ENCODE measurements at regions not wholly inside any gene's neighbourhood (a gene's known extent, or its start where the extent isn't known, plus 50 kb on each side); places are given as distances from the start of the nearest gene placed in this dataset.
"Not testable (repeated sequence)": the region's sequence is repeated elsewhere in the genome, so short reads cannot be mapped to it uniquely, and the experiment has no call there.

- TF ChIP-seq CTCF (IDR thresholded peaks at IDR 0.05); EZH2 (IDR thresholded peaks at IDR 0.05; ENCODE audit: borderline replicate concordance, insufficient read depth, low read depth, low read length, poor library complexity, severe bottlenecking): not testable (repeated sequence)
These were observed 115.0 kb downstream of the LIMS4 start for GRCh38 chr2:110357616-110358015.

Measured in B cell (primary cell).